ENCODE measurements at regions not wholly inside any gene's neighbourhood (a gene's known extent, or its start where the extent isn't known, plus 50 kb on each side); places are given as distances from the start of the nearest gene placed in this dataset.
A peak's percentile ranks its signal among the peaks of the same experiment; 100 is the strongest.
"Not testable (repeated sequence)": the region's sequence is repeated elsewhere in the genome, so short reads cannot be mapped to it uniquely, and the experiment has no call there.

DNA sequence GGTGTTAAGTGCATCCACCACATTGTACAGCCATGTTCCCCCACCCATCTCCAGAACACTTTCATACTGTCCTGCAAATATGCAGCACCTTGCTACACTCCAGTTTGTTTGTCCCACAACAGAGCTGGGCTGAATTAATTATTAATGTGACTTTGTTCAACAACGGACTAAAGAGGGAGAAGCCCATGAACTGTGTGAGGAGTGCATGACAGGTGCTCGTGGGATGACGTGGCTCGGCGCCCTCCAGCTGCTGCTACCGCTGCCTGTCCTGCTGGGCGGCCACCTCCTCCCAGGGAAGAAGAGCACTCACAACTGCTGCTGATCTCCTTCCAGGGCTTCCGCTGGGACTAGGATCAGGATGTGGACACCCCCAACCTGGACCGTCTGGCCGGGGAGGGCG is 111.2 kb upstream of the DEFB108B start:
- DNase-seq (ENCODE audit: low read depth) = not testable (repeated sequence)

- not testable (repeated sequence) for DNase-seq (ENCODE audit: low read depth)
Measured at GRCh38 chr11:71723991-71724390, 109.0 kb upstream of the DEFB108B start.

DNA sequence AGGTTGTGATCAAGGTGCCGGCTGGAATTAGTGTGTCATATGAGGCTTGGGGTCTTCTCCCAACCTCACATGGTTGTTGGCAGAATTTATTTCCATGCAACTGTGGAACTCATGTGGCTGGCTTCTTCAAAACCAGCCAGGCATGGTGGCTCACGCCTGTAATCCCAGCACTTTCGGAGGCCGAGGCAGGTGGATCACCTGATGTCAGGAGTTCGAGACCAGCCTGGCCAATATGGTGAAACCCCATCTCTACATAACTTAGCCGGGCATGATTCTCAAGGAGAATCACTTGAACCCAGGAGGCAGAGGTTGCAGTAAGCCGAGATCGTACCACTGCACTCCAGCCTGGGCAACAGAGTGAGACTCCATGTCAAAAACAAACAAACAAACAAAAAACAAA is 102.3 kb upstream of the DEFB108B start:
- DNase-seq (ENCODE audit: low read depth) = not testable (repeated sequence)

DNA sequence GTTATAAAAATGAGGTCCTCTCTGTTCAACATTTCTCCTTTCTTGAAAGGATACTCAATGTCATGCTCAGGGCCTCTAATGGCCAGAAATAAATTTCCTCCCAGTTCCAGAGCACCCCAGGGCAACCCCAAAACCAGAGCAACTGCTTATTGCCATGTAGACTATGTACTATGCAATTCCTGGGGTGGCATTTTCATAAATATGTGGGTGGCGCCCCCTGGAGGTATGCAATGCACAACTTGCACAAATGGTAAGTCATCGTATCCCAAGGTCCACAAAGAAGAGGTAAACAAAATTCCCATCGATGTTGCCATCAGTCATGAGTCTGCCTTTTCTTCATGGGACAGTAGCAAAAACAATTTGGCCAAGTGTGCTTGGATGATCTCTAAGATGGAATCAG is 98.6 kb upstream of the DEFB108B start:
- DNase-seq (ENCODE audit: low read depth) = peak; percentile 27

- not testable (repeated sequence) for DNase-seq (ENCODE audit: low read depth)
Measured at GRCh38 chr11:71738317-71738716, 94.7 kb upstream of the DEFB108B start.

DNA sequence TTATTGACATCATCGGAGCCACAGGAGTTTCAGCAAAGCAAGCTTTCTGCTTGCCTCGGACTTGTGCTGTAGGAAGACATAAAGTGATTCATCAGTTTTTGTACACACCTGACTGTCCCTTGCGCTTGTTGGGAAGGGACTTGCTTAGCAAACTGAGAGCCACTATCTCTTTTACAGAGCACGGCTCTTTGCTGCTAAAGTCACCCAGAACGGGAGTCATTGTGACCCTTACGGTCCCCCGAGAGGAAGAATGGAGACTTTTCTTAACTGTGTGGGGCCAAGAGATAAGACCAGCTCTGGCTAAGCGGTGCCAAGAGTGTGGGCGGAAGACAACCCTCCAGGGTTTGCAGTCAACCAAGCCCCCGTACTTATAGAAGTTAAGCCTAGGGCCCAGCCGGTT is 89.6 kb upstream of the DEFB108B start:
- not testable (repeated sequence) for DNase-seq (ENCODE audit: low read depth)

GRCh38 chr11:71745656-71746055 is 87.3 kb upstream of the DEFB108B start:
- DNase-seq (ENCODE audit: low read depth) = not testable (repeated sequence)

DNA sequence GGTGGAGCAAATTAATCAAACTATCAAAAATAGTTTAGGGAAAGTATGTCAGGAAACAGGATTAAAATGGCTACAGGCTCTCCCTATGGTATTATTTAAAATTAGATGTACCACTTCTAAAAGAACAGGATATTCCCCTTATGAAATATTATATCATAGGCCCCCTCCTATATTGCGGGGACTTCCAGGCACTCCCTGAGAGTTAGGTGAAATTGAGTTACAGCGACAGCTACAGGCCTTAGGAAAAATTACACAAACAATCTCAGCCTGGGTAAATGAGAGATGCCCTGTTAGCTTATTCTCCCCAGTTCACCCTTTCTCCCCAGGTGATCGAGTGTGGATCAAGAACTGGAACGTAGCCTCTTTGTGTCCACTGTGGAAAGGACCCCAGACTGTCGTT is 86.7 kb upstream of the DEFB108B start:
- DNase-seq (ENCODE audit: low read depth) = not testable (repeated sequence)

- DNase-seq (ENCODE audit: low read depth) = not testable (repeated sequence)
Measured at GRCh38 chr11:71748965-71749620, 83.9 kb upstream of the DEFB108B start.

GRCh38 chr11:71750908-71751307 is 82.1 kb upstream of the DEFB108B start:
- DNase-seq (ENCODE audit: low read depth) = not testable (repeated sequence)

DNA sequence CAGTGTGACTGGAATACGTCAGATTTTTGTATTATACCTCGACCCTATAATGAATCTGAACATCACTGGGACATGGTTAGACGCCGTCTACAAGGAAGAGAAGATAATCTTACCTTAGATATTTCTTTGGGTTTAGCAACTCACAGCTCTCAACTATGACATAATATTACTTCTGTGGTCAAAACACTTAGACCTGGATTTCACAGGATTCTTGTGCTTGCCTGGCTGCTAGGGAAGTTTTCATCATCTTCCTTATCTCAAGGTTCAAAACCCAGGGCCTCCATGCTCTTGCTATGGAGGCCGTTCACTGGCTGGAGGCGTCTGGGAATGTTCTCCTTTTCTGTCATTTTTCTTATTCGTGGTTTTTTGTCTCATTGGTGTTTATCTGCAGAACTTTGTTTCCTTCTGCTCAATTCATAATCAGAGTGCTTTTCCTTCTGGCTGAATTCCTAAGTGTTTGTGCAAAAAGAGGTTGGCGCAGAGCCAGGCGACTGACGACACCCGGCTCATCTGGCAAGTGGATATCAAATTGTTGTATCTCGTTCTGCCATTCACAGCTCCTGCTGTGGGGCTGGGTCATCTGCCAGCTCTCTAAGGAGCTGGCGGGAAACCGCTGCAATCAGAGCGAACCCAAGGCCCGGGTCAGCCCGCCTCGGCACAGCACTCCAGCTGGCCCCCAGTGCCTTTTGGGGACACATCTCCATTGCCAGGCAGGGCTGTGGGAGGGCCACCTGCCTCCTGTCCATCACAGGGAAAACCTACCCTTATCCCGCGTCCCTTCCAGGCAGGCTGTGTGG is 68.1 kb upstream of the DEFB108B start:
- not testable (repeated sequence) for DNase-seq (ENCODE audit: low read depth)

DNA sequence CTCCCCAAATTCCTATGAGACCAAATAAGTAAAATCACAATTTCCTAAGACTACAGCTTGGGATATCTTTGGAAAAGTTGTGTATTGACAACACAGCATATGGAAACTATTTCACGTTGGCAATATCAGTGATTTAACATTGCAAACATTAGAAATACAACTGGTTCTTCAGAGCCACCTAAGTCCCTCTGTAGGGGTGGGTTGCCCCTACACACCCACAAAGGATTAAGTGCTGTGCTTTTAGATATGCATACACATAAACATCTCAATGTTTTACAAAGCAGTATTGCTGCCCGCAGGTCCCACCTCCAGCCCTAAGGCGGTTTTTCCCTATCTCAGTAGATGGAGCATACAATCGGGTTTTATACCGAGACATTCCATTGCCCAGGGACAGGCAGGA is 66.0 kb upstream of the DEFB108B start:
- DNase-seq (ENCODE audit: low read depth) = not testable (repeated sequence)

DNA sequence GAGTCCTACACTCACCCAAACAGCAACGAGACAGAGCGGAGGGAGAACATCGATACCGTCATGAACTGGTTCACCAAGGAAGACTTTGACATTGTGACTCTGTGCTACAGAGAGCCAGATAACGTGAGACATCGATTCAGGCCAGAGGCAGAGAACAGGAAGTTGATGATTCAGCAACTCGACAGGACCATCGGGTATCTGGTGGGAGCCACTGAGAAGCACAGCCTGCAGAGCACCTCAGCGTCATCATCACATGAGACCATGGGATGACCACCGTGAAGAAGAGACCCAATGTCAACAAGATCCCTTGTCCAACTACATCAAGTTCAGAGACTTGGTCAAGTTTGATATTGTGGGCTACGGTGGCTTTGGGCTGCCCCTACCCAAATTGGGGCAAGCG is 60.8 kb upstream of the DEFB108B start:
- DNase-seq (ENCODE audit: low read depth) = not testable (repeated sequence)

DNA sequence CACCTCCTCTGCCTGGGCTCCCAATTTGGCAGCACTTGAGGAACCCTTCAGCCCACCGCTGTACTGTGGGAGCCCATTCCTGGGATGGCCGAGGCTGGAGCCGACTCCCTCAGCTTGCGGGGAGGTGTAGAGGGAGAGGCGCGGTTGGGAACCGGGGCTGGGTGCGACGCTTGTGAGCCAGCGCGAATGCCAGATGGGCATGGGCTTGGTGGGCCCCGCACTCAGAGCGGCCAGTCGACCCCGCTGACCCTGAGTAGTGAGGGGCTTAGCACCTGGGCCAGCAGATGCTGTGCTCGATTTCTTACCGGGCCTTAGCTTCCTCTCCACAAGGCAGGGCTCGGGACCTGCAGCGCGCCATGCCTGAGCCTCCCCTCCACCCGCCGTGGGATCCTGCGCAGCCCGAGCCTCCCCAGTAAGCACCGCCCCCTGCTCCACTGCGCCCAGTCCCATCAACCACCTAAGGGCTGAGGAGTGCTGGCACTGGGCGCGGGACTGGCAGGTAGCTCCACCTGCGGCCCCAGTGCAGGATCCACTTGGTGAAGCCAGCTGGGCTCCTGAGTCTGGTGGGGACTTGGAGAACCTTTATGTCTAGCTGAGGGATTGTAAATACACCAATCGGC is 58.3 kb upstream of the DEFB108B start:
- no peak for DNase-seq (ENCODE audit: low read depth)

DNA sequence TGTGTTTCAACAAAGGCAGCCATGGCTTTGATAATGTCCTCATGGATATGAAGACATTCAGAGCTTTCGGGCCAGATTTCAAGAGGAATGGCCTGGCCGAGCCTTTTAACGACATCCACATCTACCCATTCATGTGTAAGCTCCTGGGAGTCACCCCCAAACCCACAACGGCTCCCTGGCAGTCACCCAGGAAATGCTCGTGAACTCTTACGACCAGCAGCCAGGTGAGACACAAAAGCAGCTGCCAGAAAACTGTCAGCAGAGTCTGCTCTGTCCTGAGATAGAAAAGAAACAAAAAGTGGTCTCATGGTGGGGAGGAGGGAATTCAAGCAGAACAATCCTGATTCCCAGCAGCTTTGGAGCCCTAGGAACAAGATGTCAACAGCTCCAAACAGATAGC is 52.9 kb upstream of the DEFB108B start:
- DNase-seq (ENCODE audit: low read depth) = not testable (repeated sequence)

GRCh38 chr11:71780771-71781170 is 52.2 kb upstream of the DEFB108B start:
- DNase-seq (ENCODE audit: low read depth) = not testable (repeated sequence)

DNA sequence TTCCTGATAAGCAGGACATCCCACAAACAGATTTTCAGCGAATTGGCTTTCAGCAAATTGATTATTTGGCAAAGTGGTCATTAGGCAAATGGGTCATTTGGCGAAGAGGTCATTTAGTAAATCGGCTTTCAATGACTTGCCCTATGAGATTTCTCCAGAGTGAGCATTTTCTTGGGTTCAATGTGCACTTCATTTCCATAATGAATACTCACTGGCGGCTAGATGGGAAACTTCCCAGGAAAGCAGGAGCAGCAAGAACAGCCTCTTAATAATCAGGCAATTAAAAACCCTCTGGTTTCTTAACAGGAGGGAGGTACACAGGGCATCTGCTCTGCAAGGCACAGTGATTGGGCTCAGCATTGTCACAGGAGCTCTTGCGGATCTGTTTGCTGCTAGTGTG is 51.5 kb upstream of the DEFB108B start:
- not testable (repeated sequence) for DNase-seq (ENCODE audit: low read depth)

DNA sequence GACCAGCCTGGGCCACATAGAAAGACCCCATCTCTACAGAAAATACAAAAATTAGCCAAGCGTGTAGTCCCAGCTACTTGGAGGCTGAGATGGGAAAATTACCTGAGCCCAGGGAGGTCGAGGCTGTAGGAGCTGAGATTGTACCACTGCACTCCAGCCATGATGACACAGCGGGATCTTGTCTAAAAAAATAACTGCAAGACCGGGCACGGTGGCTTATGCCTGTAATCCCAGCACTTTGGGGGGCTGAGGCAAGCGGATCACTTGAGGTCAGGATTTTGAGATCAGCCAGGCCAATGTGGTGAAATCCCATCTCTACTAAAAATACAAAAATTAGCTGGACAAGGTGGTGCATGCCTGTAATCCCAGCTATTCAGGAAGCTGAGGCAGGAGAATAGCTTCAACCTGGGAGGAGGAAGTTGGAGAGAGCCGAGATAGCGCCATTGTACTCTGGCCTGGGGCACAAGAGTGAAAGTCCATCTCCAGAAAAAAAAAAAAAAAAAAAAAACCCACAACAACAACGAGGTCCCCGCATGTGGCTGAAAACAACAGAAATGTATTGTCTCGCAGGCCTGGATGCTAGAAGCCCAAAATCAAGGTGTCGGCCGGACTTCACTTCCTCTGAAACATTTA is 50.7 kb upstream of the DEFB108B start:
- not testable (repeated sequence) for DNase-seq (ENCODE audit: low read depth)

GRCh38 chr11:71783191-71783590 is 49.8 kb upstream of the DEFB108B start:
- DNase-seq (ENCODE audit: low read depth) = not testable (repeated sequence)

Measured in T follicular helper cell (primary cell).